Hindlimb muscle (tissue), 1 donor: ENCODE measurements at regions not wholly inside any gene's neighbourhood (a gene's known extent, or its start where the extent isn't known, plus 50 kb on each side); places are given as distances from the start of the nearest gene placed in this dataset.
"Not testable (repeated sequence)": the region's sequence is repeated elsewhere in the genome, so short reads cannot be mapped to it uniquely, and the experiment has no call there.

Experiments
- DNase-seq: peaks from one replicate; pipeline ENCODE4 v3.0.0-alpha.2; 2013

DNA sequence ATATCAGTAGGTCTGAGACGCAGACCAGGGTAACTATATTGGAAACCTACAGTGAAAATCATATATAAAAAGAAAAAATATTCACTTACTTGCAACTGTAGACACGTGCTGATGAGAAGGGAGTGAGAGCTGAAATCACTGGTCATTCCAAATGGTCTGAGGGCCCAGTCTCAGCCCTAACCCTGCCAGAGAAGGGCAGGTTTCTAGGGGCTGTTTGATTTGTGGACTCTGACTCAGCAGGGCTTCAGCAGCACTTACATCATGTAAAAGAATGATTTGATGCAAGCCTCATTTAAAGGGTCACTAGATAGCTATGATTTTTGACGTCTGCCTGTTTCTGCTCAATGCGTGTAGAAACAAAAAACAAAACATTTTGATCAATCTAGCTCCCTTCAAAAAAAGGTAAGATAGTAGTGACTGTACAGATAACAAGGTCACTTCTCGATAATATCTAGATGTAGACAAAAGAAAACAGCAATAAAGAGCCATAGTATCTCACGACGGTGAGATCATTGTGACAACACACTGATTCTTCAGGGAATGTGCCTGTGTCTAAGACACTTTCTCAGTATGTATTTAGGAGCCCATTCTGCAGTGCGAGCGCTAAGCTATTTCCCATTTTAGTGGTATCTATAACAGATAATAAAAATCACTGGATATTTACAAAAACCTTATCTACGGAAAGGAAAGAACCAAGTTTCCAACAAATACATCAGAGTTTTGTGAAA lies 307.2 kb downstream of the HIVEP2 start:
- no peak for DNase-seq

DNA sequence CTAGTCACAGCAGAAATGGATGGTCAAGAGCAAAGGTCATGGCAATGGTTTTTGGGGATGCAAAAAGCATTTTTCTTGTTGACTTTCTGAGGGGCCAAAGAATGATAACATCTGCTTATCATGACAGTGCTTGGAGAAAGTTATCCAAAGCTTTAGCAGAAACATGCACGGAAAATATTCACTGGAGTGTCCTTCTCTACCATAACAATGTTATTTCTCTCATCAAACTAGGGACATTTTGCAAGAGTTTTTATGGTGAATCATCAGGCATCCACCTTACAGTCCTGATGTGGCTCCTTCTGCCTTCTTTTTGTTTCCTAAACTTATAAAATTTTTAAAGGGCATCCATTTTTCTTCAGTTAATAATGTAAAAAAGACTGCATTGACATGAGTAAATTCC lies 302.3 kb downstream of the HIVEP2 start:
- no peak for DNase-seq

DNA sequence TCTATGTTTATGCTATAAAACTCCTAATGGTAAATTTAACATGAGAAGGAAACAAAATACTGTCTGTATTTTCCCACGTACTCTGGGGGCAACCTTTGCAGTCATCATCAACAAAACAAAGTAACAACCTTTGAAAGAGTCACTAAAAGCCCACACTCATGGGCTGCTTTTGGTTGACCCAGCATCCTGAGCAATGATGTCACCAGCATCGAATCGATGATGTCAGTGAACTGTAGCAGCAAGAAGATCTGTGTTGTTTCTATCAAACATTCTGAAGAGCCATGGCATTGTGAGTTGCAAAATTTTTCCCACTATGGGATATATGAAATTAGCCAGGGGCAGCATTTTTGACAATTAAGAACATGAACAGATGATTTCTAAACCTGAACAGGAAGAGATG lies 300.1 kb downstream of the HIVEP2 start:
- DNase-seq, result no peak

DNA sequence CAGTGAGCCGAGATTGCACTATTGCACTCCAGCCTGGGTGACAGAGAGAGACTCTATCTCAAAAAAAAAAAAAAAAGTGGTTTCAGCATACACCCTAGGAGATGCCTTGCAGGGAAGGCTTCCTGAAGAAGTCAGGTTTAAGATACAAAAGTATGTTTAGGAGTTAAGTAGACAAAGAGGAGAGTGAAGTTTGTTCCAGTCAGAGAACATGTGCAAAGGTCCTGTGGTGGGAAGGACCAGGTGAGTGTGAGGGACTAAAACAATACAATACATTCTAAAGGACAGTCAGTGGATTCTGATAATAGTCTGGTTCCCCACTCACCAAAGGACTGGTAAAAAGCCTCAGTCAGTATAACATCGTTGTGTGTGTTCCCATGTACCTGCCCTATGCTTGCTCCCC lies 299.3 kb downstream of the HIVEP2 start:
- DNase-seq, result no peak

DNA sequence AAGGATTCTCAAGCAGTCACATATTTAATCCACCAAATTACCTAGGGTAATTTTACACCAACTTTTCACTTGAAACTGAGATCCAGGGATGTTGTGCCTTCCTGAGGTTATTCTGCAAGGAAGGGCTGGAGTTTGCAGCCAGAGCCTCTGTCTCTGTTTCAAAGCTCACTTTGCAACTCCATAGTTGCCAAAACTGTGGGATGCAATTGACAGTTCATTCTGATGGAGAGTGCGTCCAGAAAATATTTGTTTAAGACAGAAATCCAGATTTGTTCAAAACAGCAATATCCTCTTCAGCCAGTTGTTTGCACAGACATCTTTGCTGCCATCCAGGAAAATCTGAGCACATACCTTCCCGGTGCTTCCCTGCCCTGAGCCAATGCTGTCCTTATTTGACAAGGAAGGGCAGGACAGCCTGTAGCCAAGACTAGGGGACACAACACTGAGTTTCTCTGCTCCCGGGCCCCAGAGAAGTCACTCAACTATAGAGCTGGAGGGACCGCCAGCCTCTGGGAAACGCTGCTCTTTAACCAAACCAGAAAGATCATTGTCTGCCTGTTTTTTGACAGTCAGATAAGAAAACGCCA lies 297.4 kb downstream of the HIVEP2 start:
- peak; percentile 18 for DNase-seq

DNA sequence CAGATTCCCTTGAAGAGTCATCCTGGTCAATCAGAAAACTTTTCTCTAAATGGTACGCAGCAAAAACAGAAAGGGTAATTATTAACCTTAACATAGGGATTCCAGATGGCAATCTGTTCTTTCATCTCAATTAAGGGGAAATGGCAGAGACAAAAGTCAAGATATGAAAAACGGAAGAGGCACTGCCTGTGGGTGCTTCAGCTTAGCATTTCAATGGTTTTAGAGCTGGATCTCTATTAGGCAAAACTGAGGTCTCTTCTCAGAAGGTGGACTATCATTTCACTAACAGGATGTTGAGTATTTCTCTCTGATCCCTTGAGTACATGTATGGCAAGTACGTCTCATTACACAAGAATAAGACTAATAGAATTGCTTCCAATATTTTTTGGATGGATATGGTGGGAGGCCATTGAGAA lies 296.9 kb downstream of the HIVEP2 start:
- DNase-seq, result no peak

DNA sequence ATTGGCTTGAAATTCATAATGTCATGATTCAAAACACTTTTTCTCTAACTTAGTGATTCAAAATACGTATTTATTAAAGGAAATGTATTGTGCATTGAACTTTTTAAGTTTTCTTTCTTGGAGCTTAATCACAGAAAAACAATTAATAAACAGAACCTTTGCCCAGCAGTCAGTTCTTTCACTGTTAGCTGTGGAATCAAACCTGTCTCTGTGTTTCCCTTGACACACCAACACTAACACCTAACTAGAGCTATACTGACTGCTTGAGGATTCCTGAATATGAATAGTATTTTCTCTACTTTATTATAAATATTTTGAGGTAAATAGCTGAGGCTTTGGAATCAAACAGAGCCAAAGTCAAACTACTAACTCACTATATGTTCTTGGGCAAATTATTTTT lies 296.4 kb downstream of the HIVEP2 start:
- peak; percentile 1 for DNase-seq

DNA sequence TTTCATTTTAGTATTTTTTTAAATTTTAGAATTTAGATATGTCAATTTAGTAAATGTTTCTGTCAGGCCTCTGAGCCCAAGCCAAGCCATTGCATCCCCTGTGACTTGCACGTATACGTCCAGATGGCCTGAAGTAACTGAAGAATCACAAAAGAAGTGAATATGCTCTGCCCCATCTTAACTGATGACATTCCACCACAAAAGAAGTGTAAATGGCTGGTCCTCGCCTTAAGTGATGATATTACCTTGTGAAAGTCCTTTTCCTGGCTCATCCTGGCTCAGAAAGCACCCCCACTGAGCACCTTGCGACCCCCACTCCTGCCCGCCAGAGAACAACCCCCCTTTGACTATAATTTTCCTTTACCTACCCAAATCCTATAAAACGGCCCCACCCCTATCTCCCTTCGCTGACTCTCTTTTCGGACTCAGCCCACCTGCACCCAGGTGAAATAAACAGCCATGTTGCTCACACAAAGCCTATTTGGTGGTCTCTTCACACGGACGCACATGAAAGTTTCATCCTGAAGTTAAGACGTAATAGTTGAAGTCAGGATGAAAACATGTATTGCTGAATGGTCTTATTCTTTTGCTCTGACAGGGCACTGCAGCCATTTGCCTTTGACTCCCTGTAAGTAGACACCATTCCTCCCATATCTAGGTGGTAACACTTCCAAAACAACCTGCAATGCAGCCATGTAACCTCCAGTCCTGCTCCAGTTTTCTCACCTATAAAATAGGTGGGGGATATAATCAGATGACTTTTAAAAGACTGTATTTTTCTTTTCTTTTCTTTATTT lies 295.3 kb downstream of the HIVEP2 start:
- DNase-seq, result not testable (repeated sequence)

DNA sequence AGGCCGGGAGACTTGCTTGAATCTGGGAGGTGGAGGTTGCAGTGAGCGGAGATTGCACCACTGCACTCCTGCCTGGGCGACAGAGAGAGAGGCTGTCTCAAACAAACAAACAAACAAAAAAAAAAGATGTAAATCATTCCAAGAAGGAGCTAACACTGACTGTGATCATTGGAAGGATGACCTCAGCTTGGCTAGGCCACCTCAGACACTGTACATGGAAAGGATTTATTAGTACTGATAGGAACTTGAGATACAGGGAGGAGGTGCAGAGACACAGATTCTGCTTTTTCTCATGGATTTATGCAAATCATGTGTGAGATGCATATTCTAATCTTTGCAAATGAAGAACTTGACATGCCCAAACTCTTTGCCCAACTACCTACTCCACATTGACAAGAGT lies 293.6 kb downstream of the HIVEP2 start:
- no peak for DNase-seq

DNA sequence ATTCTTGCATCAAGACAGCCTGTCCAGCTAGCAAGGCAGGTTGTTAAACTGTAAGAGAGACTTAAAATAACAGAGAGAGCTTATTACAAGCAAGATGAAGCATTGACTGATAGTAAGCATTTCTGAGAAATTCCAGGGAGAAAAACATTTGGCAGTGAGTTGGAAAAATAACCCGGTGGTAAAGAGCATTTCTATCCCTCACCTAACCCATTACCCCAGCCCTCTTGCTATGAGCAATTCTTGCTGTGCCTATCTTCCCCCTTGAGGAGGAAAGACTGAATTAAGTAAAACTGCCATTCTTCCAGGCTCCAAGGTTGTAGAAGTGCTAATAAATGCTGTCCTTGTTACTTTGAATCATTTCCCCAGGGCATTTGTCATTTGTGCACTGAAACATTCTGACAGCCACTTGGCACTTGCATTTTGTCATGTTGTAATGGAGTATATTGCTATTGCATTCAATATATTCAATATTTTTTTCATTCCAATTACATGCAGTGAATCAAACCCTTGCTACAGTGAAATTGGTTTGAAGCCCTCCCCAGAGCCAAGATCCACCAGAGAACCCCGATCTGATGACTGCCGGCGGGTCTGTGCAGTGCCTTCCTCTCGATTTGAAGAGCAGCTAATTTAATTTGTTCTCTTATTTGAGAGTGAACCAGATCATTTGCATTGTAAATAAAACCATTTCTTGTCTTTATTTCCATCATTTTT lies 291.1 kb downstream of the HIVEP2 start:
- no peak for DNase-seq

DNA sequence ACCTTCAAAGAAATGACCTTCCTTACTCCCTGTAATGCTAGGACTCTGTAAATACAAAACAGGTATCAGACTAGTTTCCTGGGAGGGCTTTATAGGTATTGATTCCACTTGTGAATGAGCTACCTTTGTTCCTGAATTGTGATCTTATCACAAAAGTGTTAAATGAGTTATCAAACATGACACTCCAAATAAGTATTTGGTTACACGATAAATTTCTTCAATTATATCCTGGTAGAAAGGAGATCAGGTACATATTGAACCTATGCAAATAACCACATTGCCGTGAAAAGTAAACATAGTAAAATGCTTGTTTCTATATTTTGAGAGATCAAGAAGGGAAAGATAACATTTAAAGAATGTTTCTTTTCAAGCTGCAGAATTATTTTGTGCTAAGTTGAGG lies 285.3 kb downstream of the HIVEP2 start:
- no peak for DNase-seq

DNA sequence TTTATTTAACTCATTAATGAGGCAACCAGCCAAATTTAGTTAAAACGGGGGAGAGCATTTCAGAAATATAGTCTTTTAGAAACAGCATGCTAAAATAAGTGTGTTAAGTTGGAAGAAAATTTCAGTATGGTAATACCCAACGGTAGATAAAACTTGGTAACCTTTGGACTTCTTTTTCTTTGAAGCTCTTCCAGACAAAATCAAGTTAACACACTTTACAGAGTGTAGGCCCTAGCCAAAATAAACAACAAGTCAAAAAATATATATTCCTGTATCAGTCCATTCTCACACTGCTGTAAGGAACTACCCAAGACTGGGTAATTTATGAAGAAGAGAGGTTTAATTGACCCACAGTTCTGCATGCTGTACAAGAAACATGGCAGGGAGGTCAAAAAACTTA lies 279.6 kb downstream of the HIVEP2 start:
- no peak for DNase-seq

DNA sequence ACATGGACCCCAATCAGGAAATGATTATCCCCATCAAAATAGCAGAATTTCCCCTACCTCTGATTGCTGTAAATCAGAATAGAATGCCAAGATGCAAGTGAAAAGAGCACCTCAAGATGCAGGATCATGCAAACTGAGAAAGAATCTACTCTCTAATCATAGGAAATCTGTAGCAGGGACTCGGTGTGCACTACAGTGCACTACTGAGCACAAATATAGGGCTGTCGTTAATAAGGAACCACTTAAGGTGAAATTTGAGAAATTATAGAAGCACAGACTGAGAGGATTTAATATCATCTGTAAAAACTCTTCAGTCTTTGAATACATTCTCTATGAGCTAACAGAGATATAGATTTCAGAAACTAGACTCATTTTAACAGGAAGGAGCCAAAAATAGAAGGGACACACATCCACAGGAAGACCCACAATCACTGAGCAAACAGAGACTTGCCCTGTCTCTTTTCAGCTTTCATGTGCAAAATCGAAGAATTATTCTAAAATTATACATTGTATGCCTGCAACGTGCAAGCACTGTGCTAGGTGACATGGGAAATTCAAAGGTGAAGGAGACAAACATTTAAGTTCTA lies 278.3 kb downstream of the HIVEP2 start:
- no peak for DNase-seq

DNA sequence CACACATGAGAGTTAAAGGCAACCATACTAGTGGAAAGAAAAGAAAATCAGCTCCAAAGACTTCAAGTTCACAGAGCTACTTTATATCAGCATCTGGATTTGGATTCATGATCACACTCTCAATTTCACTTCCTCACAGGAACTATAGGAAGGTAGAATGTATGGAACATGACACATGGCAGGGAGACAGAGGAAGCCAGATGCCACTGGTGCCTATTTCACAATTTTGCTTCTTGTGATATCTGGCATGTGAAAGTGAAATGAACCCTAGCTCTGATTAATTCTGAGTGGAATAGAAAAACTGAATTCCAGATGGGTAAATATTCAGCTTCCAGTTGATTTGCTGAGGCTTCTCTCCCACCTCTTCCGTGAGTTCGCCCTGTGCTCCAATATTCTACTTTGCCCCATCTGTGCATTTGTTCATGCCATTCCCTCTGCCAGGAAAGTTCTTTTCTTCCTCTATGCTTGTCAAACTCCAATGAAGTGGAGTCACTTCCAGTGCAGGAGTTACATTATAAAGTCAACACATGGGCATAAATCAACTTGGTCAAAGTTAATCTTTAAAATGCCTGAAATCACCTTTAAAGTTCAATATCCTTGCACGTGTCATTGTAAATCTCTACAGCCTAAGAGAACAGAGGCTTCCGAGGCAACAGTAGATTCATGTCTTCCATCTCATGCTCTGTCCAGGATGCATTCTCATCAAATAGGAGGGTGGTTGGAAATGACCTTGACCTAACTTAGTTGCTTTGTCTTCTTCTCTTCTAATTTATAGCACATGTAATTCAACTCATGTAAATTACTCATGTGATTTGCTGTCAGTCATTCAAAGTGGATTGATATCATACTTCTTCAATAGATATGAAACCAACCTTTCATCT lies 275.3 kb downstream of the HIVEP2 start:
- no peak for DNase-seq

DNA sequence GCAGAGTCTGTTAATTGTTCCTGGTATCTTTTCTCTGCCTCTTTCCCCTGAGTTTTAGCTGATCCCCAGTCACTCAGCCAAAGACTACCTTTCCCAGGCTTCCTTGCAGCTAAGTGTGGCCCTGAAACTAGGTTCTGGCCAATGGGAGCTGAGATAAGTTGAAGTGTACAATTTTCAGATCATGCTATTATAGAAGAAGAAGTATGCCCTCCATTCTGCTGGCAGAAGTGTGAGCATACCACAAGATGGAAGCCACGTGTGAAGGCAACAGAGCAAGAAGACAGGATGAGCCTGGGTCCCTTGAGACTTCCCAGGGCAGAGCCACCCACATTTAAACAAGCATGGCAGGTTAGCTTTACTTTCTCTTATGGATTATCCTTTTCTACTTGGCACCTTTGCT lies 273.2 kb downstream of the HIVEP2 start:
- no peak for DNase-seq

DNA sequence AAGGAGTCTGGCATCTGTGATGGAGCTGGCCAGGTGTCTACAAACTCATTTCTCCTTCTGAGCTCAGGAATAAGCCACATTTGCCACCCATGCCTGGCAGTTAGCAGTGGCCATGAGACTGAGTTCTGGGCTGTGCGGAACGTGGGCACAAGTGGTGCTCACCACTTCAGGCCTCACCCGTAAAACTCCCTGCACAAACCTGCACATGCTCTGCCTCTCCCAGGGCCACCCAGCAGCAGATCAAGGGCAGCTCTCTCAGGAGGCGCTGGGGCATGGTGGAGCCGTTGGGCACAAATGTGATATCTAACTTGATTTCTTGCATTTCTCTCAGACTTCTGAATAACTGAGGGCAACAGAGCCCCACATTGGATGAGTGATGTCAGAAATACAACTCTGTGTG lies 269.5 kb downstream of the HIVEP2 start:
- DNase-seq, result no peak

DNA sequence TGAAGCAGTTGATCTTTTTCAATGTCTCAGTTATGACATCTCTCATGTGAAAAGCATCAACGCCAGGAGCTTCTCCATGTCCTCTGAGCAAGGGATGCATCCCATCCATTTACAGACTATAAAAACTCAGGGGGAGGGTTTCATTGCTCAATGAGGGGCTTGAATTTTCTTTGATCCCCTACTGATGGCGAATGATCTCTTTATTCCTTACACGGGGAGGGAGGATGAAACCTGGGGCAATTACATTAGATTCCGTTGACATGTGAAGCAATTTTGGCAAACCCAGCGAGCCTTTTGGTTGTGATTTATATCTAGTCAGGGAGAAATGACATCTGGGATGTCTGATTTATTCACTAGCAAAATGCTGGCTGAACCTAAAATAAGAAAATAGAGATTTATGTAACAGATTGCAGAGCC lies 268.9 kb downstream of the HIVEP2 start:
- DNase-seq, result no peak

DNA sequence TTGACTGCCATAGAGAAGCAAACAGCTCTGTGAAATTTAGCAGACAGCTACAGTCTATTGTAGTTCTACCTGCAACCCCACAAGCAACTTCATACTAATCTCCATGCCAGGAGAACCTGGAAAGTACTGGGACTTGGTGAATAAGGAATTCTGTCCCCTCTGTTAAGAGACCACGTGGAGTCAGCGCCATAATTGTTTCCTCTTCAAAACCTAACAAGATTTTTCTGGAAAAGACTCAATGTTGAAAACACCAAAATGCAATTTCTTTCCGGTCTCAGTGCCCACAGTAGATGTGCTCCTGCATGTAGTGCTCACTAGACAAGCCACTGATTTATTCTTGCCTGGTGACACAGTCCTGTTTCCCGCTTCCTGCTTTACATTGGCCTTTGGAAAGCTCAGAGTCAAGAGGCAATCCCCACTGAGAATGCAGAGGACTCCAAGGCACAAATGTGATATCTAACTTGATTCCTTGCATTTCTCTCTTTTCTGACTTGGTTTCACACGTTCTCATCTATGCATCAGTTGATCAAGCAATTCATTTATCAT lies 268.3 kb downstream of the HIVEP2 start:
- no peak for DNase-seq

DNA sequence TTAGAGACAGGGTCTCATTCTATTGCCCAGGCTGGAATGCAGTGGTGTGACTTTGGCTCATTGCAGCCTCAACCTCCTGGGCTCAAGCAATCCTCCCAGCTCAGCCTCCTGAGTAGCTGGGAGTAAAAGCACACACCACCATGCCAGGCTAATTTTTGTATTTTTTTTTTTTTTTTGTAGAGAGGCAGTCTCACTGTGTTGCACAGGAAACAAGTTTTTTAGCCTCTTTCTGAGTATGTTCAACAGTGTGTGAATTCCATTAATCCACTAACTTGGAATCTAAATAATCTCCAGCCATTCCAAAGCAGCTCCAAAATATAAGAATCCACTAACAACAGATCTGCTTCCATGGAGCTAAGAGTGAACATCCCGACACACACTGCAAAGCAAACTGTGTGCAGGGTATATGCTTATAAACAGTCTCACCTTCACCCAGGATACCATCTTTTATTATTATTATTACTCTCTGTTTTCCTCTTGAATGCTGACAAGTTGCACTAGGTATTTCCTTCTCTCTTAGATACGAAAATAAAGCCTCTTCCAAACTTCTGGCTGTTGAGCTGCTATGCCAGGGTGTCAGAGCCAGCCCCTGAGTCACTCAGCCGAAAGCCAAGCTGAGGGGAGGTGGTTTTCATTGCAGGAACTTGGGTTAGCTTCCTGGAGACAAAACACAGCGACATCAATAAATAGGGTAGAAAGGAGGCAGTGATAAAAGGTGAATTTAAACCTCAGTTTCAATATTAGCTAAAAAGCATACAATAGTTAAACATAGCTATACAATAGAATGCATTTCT lies 264.9 kb downstream of the HIVEP2 start:
- DNase-seq, result no peak

DNA sequence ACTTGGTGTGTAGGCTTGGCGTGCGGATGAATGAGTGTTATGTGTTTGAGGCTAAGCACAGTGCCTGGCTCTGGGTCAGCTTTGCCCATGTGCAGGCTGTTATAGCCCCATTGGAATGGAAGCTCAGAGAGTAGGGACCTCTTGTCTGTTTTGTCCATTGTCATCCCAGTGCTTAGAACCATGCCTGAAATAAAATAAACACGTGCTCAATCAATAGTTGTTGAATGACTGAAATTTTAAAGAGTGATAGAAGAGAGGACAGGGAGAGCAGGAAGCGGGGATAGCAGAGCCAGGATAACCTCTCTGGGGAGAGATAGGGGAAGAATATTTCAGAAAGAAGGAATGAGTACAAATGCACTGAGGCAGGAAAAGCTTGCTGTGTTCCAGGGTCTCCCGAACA lies 263.9 kb downstream of the HIVEP2 start:
- no peak for DNase-seq

DNA sequence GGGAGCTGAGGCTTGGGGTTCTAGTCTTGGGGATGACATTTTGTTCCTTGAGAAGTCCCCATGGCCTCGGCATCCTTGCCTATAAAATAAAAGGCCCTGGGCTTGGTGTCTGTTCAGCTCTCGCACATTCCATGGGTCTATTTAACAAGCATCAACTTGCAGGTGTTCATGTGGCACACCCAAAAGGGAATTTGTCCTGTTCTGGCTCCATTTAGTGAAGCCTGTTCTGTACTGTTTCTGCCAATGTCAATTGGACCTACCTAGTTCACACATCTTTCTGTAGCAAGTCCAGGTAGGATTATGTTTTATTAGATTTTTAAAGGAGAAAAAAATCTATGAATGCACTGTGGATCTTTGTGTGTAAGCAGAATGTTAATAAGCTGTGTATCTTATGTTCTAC lies 262.0 kb downstream of the HIVEP2 start:
- no peak for DNase-seq
